ENCODE measurements at regions not wholly inside any gene's neighbourhood (a gene's known extent, or its start where the extent isn't known, plus 50 kb on each side); places are given as distances from the start of the nearest gene placed in this dataset.

GRCh38 chr2:139526781-139527180 is 746.6 kb upstream of the NXPH2 start:
- no peak for TF ChIP-seq CTCF (IDR thresholded peaks at IDR 0.05)
- TF ChIP-seq EZH2 (IDR thresholded peaks at IDR 0.05; ENCODE audit: borderline replicate concordance, insufficient read depth, low read depth, low read length, poor library complexity, severe bottlenecking), result no peak

All from B cell (primary cell).